ENCODE measurements at regions not wholly inside any gene's neighbourhood (a gene's known extent, or its start where the extent isn't known, plus 50 kb on each side); places are given as distances from the start of the nearest gene placed in this dataset.
"Not testable (repeated sequence)": the region's sequence is repeated elsewhere in the genome, so short reads cannot be mapped to it uniquely, and the experiment has no call there.

GRCh38 chr1:220962031-220962751 is 82.9 kb downstream of the HLX start:
- no peak for TF ChIP-seq CTCF (IDR thresholded peaks at IDR 0.05; ENCODE audit: unreplicated experiment)
- Mint-ChIP-seq H3K9me3 (ENCODE audit: unreplicated experiment) (no peaks in the 10 kb centered on the region), H3K4me3 (ENCODE audit: unreplicated experiment) (no peak overlapping the region), H3K4me1 (ENCODE audit: unreplicated experiment) (no peaks in the 10 kb centered on the region), H3K27ac (ENCODE audit: unreplicated experiment) (no peak overlapping the region), H3K27me3 (ENCODE audit: unreplicated experiment) (peaks cover 1% of the 10 kb centered on the region), H3K36me3 (ENCODE audit: low read depth, unreplicated experiment) (no peaks in the 10 kb centered on the region)
- DNase-seq (ENCODE audit: low spot score), result no peak

GRCh38 chr1:220966041-220966440 is 86.8 kb downstream of the HLX start:
- Mint-ChIP-seq H3K27me3 (ENCODE audit: unreplicated experiment) (peaks cover 3% of the 10 kb centered on the region), H3K4me3 (ENCODE audit: unreplicated experiment) (no peak overlapping the region), H3K27ac (ENCODE audit: unreplicated experiment) (no peak overlapping the region), H3K9me3 (ENCODE audit: unreplicated experiment) (no peaks in the 10 kb centered on the region), H3K4me1 (ENCODE audit: unreplicated experiment) (no peaks in the 10 kb centered on the region), H3K36me3 (ENCODE audit: low read depth, unreplicated experiment) (no peaks in the 10 kb centered on the region)
- no peak for DNase-seq (ENCODE audit: low spot score)
- no peak for TF ChIP-seq CTCF (IDR thresholded peaks at IDR 0.05; ENCODE audit: unreplicated experiment)

GRCh38 chr1:220966473-220966872 is 87.2 kb downstream of the HLX start:
- no peak for TF ChIP-seq CTCF (IDR thresholded peaks at IDR 0.05; ENCODE audit: unreplicated experiment)
- H3K36me3 Mint-ChIP-seq (ENCODE audit: low read depth, unreplicated experiment), result no peaks in the 10 kb centered on the region
- H3K27me3 Mint-ChIP-seq (ENCODE audit: unreplicated experiment), result peaks cover 3% of the 10 kb centered on the region
- no peak overlapping the region for H3K27ac Mint-ChIP-seq (ENCODE audit: unreplicated experiment)
- H3K9me3 Mint-ChIP-seq (ENCODE audit: unreplicated experiment), result no peaks in the 10 kb centered on the region
- H3K4me3 Mint-ChIP-seq (ENCODE audit: unreplicated experiment), result no peak overlapping the region
- no peak for DNase-seq (ENCODE audit: low spot score)
- H3K4me1 Mint-ChIP-seq (ENCODE audit: unreplicated experiment), result no peaks in the 10 kb centered on the region

- TF ChIP-seq CTCF (IDR thresholded peaks at IDR 0.05; ENCODE audit: unreplicated experiment), result no peak
- DNase-seq (ENCODE audit: low spot score), result no peak
- no peak overlapping the region for H3K4me3 Mint-ChIP-seq (ENCODE audit: unreplicated experiment)
- peaks cover 3% of the 10 kb centered on the region for H3K27me3 Mint-ChIP-seq (ENCODE audit: unreplicated experiment)
- no peaks in the 10 kb centered on the region for H3K9me3 Mint-ChIP-seq (ENCODE audit: unreplicated experiment)
- no peaks in the 10 kb centered on the region for H3K4me1 Mint-ChIP-seq (ENCODE audit: unreplicated experiment)
- H3K27ac Mint-ChIP-seq (ENCODE audit: unreplicated experiment), result no peak overlapping the region
- no peaks in the 10 kb centered on the region for H3K36me3 Mint-ChIP-seq (ENCODE audit: low read depth, unreplicated experiment)
Measured at GRCh38 chr1:220966881-220967611, 87.8 kb downstream of the HLX start.

DNA sequence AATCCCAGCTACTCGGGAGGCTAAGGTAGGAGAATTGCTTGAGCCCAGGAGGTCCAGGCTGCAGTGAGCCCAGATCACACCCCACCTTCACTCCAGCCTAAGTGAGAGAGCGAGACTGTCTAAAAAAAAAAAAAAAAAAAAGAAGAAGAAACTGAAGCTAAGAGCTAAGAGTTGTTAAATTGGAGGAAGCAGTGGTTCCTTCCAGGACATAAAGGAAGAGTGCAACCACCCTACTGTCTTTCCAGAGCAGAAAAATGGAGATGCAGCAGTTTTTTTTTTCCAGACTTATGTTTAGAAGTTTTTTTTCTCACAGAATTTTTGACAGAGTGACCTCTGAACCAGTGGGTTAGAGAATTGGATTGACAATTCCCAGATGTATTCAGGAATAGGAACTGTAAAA is 88.7 kb downstream of the HLX start:
- Mint-ChIP-seq H3K4me3 (ENCODE audit: unreplicated experiment) (no peak overlapping the region), H3K27me3 (ENCODE audit: unreplicated experiment) (peaks cover 3% of the 10 kb centered on the region), H3K9me3 (ENCODE audit: unreplicated experiment) (no peaks in the 10 kb centered on the region), H3K4me1 (ENCODE audit: unreplicated experiment) (no peaks in the 10 kb centered on the region), H3K27ac (ENCODE audit: unreplicated experiment) (no peak overlapping the region), H3K36me3 (ENCODE audit: low read depth, unreplicated experiment) (no peaks in the 10 kb centered on the region)
- TF ChIP-seq CTCF (IDR thresholded peaks at IDR 0.05; ENCODE audit: unreplicated experiment), result no peak
- no peak for DNase-seq (ENCODE audit: low spot score)

GRCh38 chr1:220969281-220969680 is 90.0 kb downstream of the HLX start:
- H3K4me1 Mint-ChIP-seq (ENCODE audit: unreplicated experiment); DNase-seq (ENCODE audit: low spot score); H3K4me3 Mint-ChIP-seq (ENCODE audit: unreplicated experiment); H3K27ac Mint-ChIP-seq (ENCODE audit: unreplicated experiment); H3K36me3 Mint-ChIP-seq (ENCODE audit: low read depth, unreplicated experiment); H3K27me3 Mint-ChIP-seq (ENCODE audit: unreplicated experiment); H3K9me3 Mint-ChIP-seq (ENCODE audit: unreplicated experiment): not testable (repeated sequence)

Measured in endothelial cell (in vitro differentiated cells).